ENCODE measurements at regions not wholly inside any gene's neighbourhood (a gene's known extent, or its start where the extent isn't known, plus 50 kb on each side); places are given as distances from the start of the nearest gene placed in this dataset.

- no peak overlapping the region for H3K27ac ChIP-seq (ENCODE audit: low read depth in 2 of 2, low read length in 1 of 2)
- no peaks in the 10 kb centered on the region for H4K20me1 ChIP-seq (ENCODE audit: insufficient read depth)
- ChIA-PET CTCF (interaction anchor here (0.7 to 2.1 kb wide), 5 partner anchors 8 to 184 kb away, joined by 3 to 7 read pairs (median 4); no protein-coding TSS in a partner anchor), POLR2A (no interaction called here)
- H3K9ac ChIP-seq = no peak overlapping the region
- H3K4me1 ChIP-seq (ENCODE audit: control insufficient read depth in 1 of 2, insufficient read depth in 2 of 2, low read depth in 1 of 2, low read length in 1 of 2) = no peaks in the 10 kb centered on the region; a peak in 1 of 4 replicates
- DNase-seq = no peak
- no peaks in the 10 kb centered on the region for H3F3A ChIP-seq (replicated peaks; ENCODE audit: insufficient read depth)
- no peaks in the 10 kb centered on the region for H3K79me2 ChIP-seq (ENCODE audit: insufficient read depth)
- H3K4me2 ChIP-seq = no peak overlapping the region
- no peaks in the 10 kb centered on the region for H3K36me3 ChIP-seq (replicated peaks in 1 of 2; ENCODE audit: control insufficient read depth in 1 of 2, insufficient read depth in 2 of 2, low read length in 1 of 2)
- 46% methylated on average over 7 of the region's 7 CpGs for WGBS (ENCODE audit: low lambda C conversion rate)
- no peak overlapping the region for H3K4me3 ChIP-seq (ENCODE audit: low read depth in 2 of 2, low read length in 1 of 2)
- no peaks in the 10 kb centered on the region for H3K9me3 ChIP-seq
- H2AFZ ChIP-seq (ENCODE audit: low read depth) = no peak overlapping the region
- peaks cover 10% of the 10 kb centered on the region; the same call in 1 of the 2 replicates for H3K27me3 ChIP-seq (ENCODE audit: insufficient read depth)
- no peaks in the 10 kb centered on the region for H3K9me2 ChIP-seq
- TF ChIP-seq FOXM1 (IDR thresholded peaks at IDR 0.05; ENCODE audit: low read depth) = no peak
- TF ChIP-seq ELF1 (IDR thresholded peaks at IDR 0.05) = no peak
- no peak for TF ChIP-seq NFIC (IDR thresholded peaks at IDR 0.05; ENCODE audit: borderline replicate concordance)
- TF ChIP-seq FOSL2 (IDR thresholded peaks at IDR 0.05; ENCODE audit: borderline replicate concordance, low read depth) = no peak
- no peak for TF ChIP-seq USF2 (IDR thresholded peaks at IDR 0.05; ENCODE audit: borderline replicate concordance, low read depth, low read length)
- TF ChIP-seq GABPA (IDR thresholded peaks at IDR 0.05; ENCODE audit: low read depth) = no peak
- TF ChIP-seq, protein P1, sequence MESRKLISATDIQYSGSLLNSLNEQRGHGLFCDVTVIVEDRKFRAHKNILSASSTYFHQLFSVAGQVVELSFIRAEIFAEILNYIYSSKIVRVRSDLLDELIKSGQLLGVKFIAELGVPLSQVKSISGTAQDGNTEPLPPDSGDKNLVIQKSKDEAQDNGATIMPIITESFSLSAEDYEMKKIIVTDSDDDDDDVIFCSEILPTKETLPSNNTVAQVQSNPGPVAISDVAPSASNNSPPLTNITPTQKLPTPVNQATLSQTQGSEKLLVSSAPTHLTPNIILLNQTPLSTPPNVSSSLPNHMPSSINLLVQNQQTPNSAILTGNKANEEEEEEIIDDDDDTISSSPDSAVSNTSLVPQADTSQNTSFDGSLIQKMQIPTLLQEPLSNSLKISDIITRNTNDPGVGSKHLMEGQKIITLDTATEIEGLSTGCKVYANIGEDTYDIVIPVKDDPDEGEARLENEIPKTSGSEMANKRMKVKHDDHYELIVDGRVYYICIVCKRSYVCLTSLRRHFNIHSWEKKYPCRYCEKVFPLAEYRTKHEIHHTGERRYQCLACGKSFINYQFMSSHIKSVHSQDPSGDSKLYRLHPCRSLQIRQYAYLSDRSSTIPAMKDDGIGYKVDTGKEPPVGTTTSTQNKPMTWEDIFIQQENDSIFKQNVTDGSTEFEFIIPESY (IDR thresholded peaks at IDR 0.05; ENCODE audit: borderline replicate concordance, low read depth) = no peak
Observed at GRCh38 chr11:119540370-119541125, 117.6 kb upstream of the THY1 start.

DNA sequence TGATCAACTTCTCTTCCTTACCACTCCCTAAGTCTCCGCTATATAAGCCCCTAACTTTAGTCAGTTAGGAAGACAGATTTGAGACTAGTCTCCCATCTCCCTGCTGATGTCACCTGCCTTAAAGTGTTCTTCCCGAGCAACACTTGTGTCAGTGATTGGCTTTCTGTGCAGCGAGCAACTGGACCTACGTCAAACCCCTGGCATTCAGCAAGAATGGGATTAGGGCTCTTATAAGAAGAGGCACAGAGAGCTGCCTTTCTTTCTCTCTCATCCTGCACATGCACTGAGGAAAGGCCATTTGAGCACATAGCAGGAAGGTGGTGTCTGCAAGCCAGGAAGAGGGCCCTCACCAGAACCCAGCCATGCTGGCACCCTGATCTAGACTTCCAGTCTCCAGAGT lies 116.6 kb upstream of the THY1 start:
- POLR2A ChIA-PET = no interaction called here
- Histone ChIP-seq H3K9me2 (no peaks in the 10 kb centered on the region), H3K4me1 (ENCODE audit: control insufficient read depth in 1 of 2, insufficient read depth in 2 of 2, low read depth in 1 of 2, low read length in 1 of 2) (no peaks in the 10 kb centered on the region; a peak in 1 of 4 replicates), H3K36me3 (replicated peaks in 1 of 2; ENCODE audit: control insufficient read depth in 1 of 2, insufficient read depth in 2 of 2, low read length in 1 of 2) (no peaks in the 10 kb centered on the region), H3K79me2 (ENCODE audit: insufficient read depth) (no peaks in the 10 kb centered on the region), H3F3A (replicated peaks; ENCODE audit: insufficient read depth) (no peaks in the 10 kb centered on the region), H3K9me3 (no peaks in the 10 kb centered on the region), H3K27ac (ENCODE audit: low read depth in 2 of 2, low read length in 1 of 2) (no peak overlapping the region), H4K20me1 (ENCODE audit: insufficient read depth) (no peaks in the 10 kb centered on the region), H3K27me3 (ENCODE audit: insufficient read depth) (peaks cover 10% of the 10 kb centered on the region; the same call in 1 of the 2 replicates), H3K9ac (no peak overlapping the region), H2AFZ (ENCODE audit: low read depth) (no peak overlapping the region), H3K4me3 (ENCODE audit: low read depth in 2 of 2, low read length in 1 of 2) (no peak overlapping the region), H3K4me2 (no peak overlapping the region)
- 60% methylated on average over 4 of the region's 4 CpGs for WGBS (ENCODE audit: low lambda C conversion rate)
- DNase-seq = no peak
- CTCF ChIA-PET = no interaction called here
- TF ChIP-seq SIN3A (IDR thresholded peaks at IDR 0.05; ENCODE audit: borderline replicate concordance, low read depth, low read length) = no peak
- TF ChIP-seq GATA2 (CRISPR knock-in tag; IDR thresholded peaks at IDR 0.05) = no peak
- TF ChIP-seq REST (IDR thresholded peaks at IDR 0.05; ENCODE audit: low read depth, low read length) = no peak
- no peak for TF ChIP-seq NRF1 (IDR thresholded peaks at IDR 0.05; ENCODE audit: low read depth, low read length)
- TF ChIP-seq USF2 (IDR thresholded peaks at IDR 0.05; ENCODE audit: borderline replicate concordance, low read depth, low read length) = no peak
- TF ChIP-seq YY1 (IDR thresholded peaks at IDR 0.05; ENCODE audit: low read depth) = no peak
- TF ChIP-seq RCOR1 (IDR thresholded peaks at IDR 0.05; ENCODE audit: low read length) = no peak
- TF ChIP-seq MXI1 (IDR thresholded peaks at IDR 0.05; ENCODE audit: low read depth, low read length) = no peak
- no peak for TF ChIP-seq MEF2A (IDR thresholded peaks at IDR 0.05; ENCODE audit: borderline replicate concordance, low read depth)
- no peak for TF ChIP-seq GABPA (IDR thresholded peaks at IDR 0.05; ENCODE audit: low read depth)
- TF ChIP-seq EZH2phosphoT487 (IDR thresholded peaks at IDR 0.05; ENCODE audit: borderline replicate concordance, low read depth) = no peak
- TF ChIP-seq, protein P2, sequence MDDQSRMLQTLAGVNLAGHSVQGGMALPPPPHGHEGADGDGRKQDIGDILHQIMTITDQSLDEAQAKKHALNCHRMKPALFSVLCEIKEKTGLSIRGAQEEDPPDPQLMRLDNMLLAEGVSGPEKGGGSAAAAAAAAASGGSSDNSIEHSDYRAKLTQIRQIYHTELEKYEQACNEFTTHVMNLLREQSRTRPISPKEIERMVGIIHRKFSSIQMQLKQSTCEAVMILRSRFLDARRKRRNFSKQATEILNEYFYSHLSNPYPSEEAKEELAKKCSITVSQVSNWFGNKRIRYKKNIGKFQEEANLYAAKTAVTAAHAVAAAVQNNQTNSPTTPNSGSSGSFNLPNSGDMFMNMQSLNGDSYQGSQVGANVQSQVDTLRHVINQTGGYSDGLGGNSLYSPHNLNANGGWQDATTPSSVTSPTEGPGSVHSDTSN (IDR thresholded peaks at IDR 0.05) = no peak

Data from SK-N-SH (cell line).